Thoracic aorta (tissue), 2 donors: ENCODE measurements at regions not wholly inside any gene's neighbourhood (a gene's known extent, or its start where the extent isn't known, plus 50 kb on each side); places are given as distances from the start of the nearest gene placed in this dataset.

ENCODE experiments used
- ATAC-seq: fragments of 150-250 bp; one replicate; pipeline ENCODE4 v1.8.0; 2017; ENCODE audit warnings: low read depth; ENCODE audit not compliant: insufficient number of reproducible peaks, low FRiP score
- DNase-seq: peaks from one replicate; pipeline ENCODE4 v3.0.0-alpha.2; 2020; ENCODE audit warnings: low spot score
- H3K27ac ChIP-seq, 2 donors: fragments of 200-600 bp; sonication (generic); 1 replicate in 1 of 2; 2 replicates in 1 of 2; pipeline ENCODE4 v1.5.1; 2016; ENCODE audit warnings: mild to moderate bottlenecking in 2 of 2, moderate library complexity in 2 of 2
- H3K27me3 ChIP-seq: fragments of 200-600 bp; sonication (generic); replicated peaks from 2 replicates; pipeline ENCODE4 v1.6.0; 2016; ENCODE audit warnings: mild to moderate bottlenecking; ENCODE audit not compliant: insufficient read depth
- H3K36me3 ChIP-seq: fragments of 200-600 bp; sonication (generic); one replicate; pipeline ENCODE4 v1.5.1; 2016
- H3K4me1 ChIP-seq, 2 donors: fragments of 200-600 bp; sonication (generic); 1 replicate in 1 of 2; 2 replicates in 1 of 2; pipeline versions ENCODE4 v1.5.1 to v1.6.0; 2016; ENCODE audit warnings: low read depth in 2 of 2, mild to moderate bottlenecking in 1 of 2; ENCODE audit not compliant: control insufficient read depth in 1 of 2
- H3K4me3 ChIP-seq: fragments of 200-600 bp; sonication (generic); 2 replicates; pipeline ENCODE4 v1.5.1; 2016; ENCODE audit warnings: mild to moderate bottlenecking
- H3K9me3 ChIP-seq: fragments of 200-600 bp; sonication (generic); 2 replicates; pipeline ENCODE4 v1.5.1; 2016
- CTCF ChIP-seq: fragments of 200-600 bp; sonication (generic); IDR thresholded peaks from one replicate; pipeline ENCODE4 v1.5.1; 2019; ENCODE audit warnings: antibody characterized with exemption

DNA sequence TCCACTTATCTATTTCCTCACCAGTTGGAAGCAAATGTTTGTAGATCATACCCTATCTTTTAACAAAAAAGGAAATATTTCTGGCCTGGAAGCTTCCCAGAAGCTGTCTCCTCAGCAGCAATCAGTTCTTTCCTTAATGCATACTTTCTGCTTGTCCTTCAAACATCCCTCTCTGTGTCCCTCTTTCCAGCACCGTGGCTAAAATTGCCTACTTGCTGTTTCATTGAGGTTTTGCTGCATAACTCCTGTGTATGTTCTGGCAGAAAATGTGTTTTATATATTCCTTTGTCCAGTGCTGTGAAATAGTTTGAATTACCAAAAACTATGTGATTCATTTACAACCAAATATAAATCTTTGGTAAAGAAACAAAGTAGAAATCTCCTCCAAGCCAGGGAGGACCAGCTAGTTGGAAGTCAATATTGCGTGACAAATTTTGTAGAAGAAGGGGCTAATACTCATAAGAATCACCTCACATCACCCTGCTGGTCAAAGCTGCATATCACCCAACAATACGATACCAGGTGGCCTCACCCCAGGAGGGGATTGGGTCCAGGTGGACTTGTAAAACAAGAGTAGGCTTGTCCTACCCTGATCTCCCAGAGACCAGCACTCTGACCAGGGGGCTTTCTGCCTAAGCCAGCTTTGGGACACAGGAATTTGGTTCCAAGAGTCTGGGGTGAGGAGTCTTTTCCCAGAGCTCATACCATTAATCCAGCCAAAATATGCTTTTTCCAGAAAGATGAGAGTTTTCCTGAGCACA lies 198.4 kb upstream of the SNX2 start:
- peaks cover 0 to 2% of the 10 kb centered on the region in 2 donors for H3K4me1 ChIP-seq
- no peaks in the 10 kb centered on the region for H3K27me3 ChIP-seq
- H3K36me3 ChIP-seq = no peaks in the 10 kb centered on the region
- no peak overlapping the region for H3K4me3 ChIP-seq
- no peak for ATAC-seq
- no peak overlapping the region for H3K27ac ChIP-seq
- no peak for DNase-seq
- H3K9me3 ChIP-seq = no peaks in the 10 kb centered on the region
- TF ChIP-seq CTCF = no peak

DNA sequence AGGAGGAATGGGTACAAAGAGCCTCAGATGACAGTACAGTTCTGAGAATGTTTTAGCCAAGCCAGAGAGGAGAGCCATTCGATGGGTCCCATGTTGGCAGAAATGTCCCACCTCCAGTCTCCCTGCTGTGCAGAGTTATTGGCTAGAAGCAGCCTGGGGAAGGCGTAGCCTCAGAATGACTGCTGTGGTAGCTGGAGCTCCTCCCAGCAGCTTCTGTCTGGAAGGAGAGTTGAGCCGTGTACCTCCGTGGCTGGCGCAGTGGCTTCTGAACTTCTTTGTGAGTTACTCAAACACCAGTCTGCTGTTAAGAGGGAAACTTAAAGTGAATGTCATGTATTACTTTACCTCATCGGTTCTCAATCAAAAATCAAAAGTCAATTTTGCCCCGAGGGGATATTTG lies 193.3 kb upstream of the SNX2 start:
- Histone ChIP-seq H3K36me3 (no peaks in the 10 kb centered on the region), H3K9me3 (no peaks in the 10 kb centered on the region), H3K27ac (no peak overlapping the region), H3K27me3 (no peaks in the 10 kb centered on the region), H3K4me1 (no peaks in the 10 kb centered on the region), H3K4me3 (no peak overlapping the region)
- ATAC-seq (no peak), DNase-seq (no peak)
- TF ChIP-seq CTCF = no peak

DNA sequence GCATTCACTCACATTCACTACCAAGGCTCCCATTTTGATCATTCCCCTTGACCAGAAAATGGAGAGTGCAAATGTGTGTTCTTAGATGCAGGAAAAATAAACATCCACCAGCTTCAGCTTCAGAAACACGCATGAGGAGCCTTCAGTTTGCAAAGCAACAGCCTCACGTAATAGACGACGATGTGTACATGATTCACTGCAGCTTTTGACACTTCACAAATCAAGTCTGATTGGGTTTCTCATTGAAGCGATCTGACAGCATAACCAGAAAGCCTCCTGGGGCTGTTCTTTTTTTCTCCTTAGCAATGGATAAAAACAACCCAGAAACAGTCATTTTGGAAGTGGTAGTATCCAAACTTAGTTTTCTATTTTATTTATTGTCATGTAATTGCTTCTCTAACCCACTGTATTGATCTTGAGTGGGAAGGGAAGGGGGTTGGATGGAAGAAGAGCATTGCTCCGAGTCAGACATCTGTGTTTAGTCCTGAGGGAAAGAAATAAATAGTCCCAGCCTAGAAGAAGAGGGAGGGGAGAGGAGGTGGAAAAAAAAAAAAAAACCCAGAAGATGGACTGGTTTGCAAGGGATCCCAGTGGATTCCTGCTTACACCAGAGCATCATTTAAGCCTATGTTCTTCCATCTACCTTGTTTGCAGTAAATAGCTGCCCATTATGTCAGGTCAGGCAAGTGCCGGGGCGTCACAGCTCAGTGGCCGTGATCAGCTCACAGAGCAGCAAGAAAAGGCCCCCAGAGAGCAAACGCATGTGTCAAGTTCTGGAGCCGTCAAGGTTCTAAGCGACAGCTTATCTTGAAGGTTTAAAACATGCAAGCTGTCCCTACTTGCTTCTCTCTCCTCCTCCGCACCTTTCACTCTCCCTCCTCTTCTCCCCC lies 190.2 kb upstream of the SNX2 start:
- Histone ChIP-seq H3K27ac (no peak overlapping the region), H3K4me1 (no peaks in the 10 kb centered on the region), H3K27me3 (no peaks in the 10 kb centered on the region), H3K4me3 (no peak overlapping the region), H3K36me3 (no peaks in the 10 kb centered on the region), H3K9me3 (no peaks in the 10 kb centered on the region)
- DNase-seq = no peak
- no peak for TF ChIP-seq CTCF
- no peak for ATAC-seq

DNA sequence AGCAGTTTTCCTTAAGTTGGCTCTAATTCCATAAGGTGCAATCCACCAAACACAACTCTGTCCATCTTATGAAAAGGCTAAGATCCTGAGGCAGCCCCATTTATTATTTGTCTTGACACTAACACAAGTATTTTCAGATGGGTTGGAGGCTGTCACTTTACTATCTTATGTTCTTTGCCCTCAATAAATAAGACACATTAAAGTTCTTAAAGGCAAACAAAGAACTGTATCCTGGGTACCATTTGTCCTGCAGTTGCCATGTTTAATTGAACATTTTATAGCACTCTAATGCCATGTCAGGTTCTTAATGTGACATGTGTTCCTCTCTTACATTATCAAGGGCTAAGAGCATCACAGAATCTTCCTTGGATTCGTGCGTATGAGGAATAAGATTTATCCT lies 189.5 kb upstream of the SNX2 start:
- Histone ChIP-seq H3K4me3 (no peak overlapping the region), H3K27me3 (no peaks in the 10 kb centered on the region), H3K36me3 (no peaks in the 10 kb centered on the region), H3K4me1 (no peaks in the 10 kb centered on the region), H3K9me3 (no peaks in the 10 kb centered on the region), H3K27ac (no peak overlapping the region)
- no peak for TF ChIP-seq CTCF
- no peak for ATAC-seq
- no peak for DNase-seq

DNA sequence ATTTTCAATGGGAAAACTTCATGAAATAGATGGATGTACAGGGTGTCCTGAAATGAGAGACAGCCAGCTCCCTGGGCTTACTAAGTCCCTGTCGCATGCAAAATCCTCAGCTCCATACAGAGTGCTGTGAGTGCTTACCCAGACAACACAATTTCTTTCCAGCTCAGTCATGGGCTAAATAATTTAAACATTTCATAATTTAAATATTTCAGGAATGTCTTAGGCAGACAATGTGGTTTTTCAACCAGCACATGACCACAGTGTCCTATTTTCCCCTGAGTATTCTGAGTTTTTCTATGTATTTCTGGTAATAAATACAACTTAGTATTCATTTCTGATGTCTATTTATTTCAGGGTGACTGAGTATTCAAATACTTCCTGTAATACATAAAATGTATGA lies 188.5 kb upstream of the SNX2 start:
- Histone ChIP-seq H3K4me3 (no peak overlapping the region), H3K27ac (no peak overlapping the region), H3K9me3 (no peaks in the 10 kb centered on the region), H3K36me3 (no peaks in the 10 kb centered on the region), H3K27me3 (no peaks in the 10 kb centered on the region), H3K4me1 (no peaks in the 10 kb centered on the region)
- no peak for TF ChIP-seq CTCF
- DNase-seq (no peak), ATAC-seq (no peak)
